ENCODE measurements at regions not wholly inside any gene's neighbourhood (a gene's known extent, or its start where the extent isn't known, plus 50 kb on each side); places are given as distances from the start of the nearest gene placed in this dataset.

- intact Hi-C loops (cut with DNase I): no loop called here
- Histone ChIP-seq H3K27ac (no peak overlapping the region), H3K27me3 (no peaks in the 10 kb centered on the region), H3K4me3 (no peak overlapping the region), H3K36me3 (no peaks in the 10 kb centered on the region), H3K9me3 (no peaks in the 10 kb centered on the region), H3K4me1 (peaks cover 0 to 12% (median 0%) of the 10 kb centered on the region in 12 donors)
- DNase-seq (no peak), ATAC-seq (no peak)
- whole genome bisulfite sequencing, 4 donors: 68 to 86% (median 75%) methylated on average over 1 of the region's 1 CpG
- TF ChIP-seq CTCF (IDR thresholded peaks at IDR 0.05): no peak
- no peak for TF ChIP-seq POLR2A (IDR thresholded peaks at IDR 0.05)
Observed at GRCh38 chr3:83948771-83949170, 1010.0 kb upstream of the CADM2 start.

- no peak for TF ChIP-seq CTCF (IDR thresholded peaks at IDR 0.05)
- no peak for TF ChIP-seq POLR2A (IDR thresholded peaks at IDR 0.05)
- peak overlapping the region; percentile 7 to 53 (median 43) for H3K4me3 ChIP-seq
- ATAC-seq (peak; percentile 96 to 99 (median 98)), DNase-seq (no peak)
- H3K27ac ChIP-seq: peak overlapping the region in 10 of 12 donors; percentile 12 to 82 (median 60)
- H3K36me3 ChIP-seq: no peaks in the 10 kb centered on the region
- H3K4me1 ChIP-seq: peaks cover 0 to 8% (median 0%) of the 10 kb centered on the region in 12 donors
- 14 to 21% (median 18%) methylated on average over 3 of the region's 3 CpGs for WGBS, 4 donors
- H3K9me3 ChIP-seq: no peaks in the 10 kb centered on the region
- intact Hi-C loops (cut with DNase I): no loop called here
- no peaks in the 10 kb centered on the region for H3K27me3 ChIP-seq
Observed at GRCh38 chr3:83953417-83954089, 1005.2 kb upstream of the CADM2 start.

- intact Hi-C loops (cut with DNase I): no loop called here
- no peaks in the 10 kb centered on the region for H3K9me3 ChIP-seq
- H3K36me3 ChIP-seq: no peaks in the 10 kb centered on the region
- peak overlapping the region in 1 of 12 donors; percentile 48 for H3K4me3 ChIP-seq
- peaks cover 0 to 8% (median 0%) of the 10 kb centered on the region in 12 donors for H3K4me1 ChIP-seq
- no peak for ATAC-seq
- WGBS, 4 donors: 50 to 68% (median 52%) methylated on average over 3 of the region's 3 CpGs
- no peak for TF ChIP-seq CTCF (IDR thresholded peaks at IDR 0.05)
- TF ChIP-seq POLR2A (IDR thresholded peaks at IDR 0.05): no peak
- H3K27me3 ChIP-seq: no peaks in the 10 kb centered on the region
- H3K27ac ChIP-seq: no peak overlapping the region
- no peak for DNase-seq
Observed at GRCh38 chr3:83956431-83956830, 1002.4 kb upstream of the CADM2 start.

DNA sequence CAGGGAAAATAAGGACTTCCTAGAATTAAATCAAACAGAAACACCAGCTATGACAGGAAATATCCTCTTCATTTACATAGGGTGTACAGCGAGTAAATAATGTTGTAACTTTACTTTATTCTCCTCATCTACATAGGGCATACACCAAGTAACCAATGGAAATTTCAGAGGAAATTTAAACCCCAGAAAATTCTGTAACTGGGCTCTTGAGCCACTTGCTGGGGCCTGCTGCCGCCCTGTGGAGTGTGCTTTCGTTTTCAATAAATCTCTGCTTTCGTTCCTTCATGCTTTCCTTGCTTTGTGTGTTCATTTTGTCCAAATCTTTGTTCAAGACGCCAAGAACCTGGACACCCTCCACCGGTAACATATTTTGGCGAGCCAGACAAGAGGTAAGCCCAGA, 990.4 kb upstream of the CADM2 start:
- DNase-seq (no peak), ATAC-seq (no peak)
- Histone ChIP-seq H3K36me3 (no peaks in the 10 kb centered on the region), H3K4me1 (no peaks in the 10 kb centered on the region), H3K27ac (no peak overlapping the region), H3K9me3 (peaks cover 0 to 12% (median 3%) of the 10 kb centered on the region in 12 donors), H3K27me3 (no peaks in the 10 kb centered on the region), H3K4me3 (no peak overlapping the region)
- no peak for TF ChIP-seq CTCF (IDR thresholded peaks at IDR 0.05)
- no peak for TF ChIP-seq POLR2A (IDR thresholded peaks at IDR 0.05)
- intact Hi-C loops (cut with DNase I): no loop called here
- WGBS, 4 donors: 80 to 87% (median 83%) methylated on average over 7 of the region's 7 CpGs
